ENCODE measurements at regions not wholly inside any gene's neighbourhood (a gene's known extent, or its start where the extent isn't known, plus 50 kb on each side); places are given as distances from the start of the nearest gene placed in this dataset.

GRCh38 chr18:39935598-39935997 lies 2019.4 kb upstream of the PIK3C3 start:
- Histone ChIP-seq H2BK5ac (ENCODE audit: low read depth, low read length) (no peak overlapping the region), H3K36me3 (ENCODE audit: control insufficient read depth in 2 of 4, insufficient read depth in 4 of 4, low read length in 3 of 4) (no peaks in the 10 kb centered on the region), H2BK12ac (ENCODE audit: low read depth, low read length) (no peak overlapping the region), H3K4me3 (ENCODE audit: extremely low read depth in 1 of 4, insufficient read depth in 2 of 4, low read depth in 3 of 4, low read length in 4 of 4) (no peak overlapping the region), H2AK5ac (ENCODE audit: low read depth, low read length) (no peak overlapping the region), H4K20me1 (replicated peaks in 1 of 2; ENCODE audit: control insufficient read depth in 1 of 2, insufficient read depth in 2 of 2, low read length in 2 of 2) (no peaks in the 10 kb centered on the region), H3K79me1 (ENCODE audit: low read depth, low read length) (no peaks in the 10 kb centered on the region), H4K8ac (ENCODE audit: extremely low read depth, insufficient read depth, low read length) (no peak overlapping the region), H3K27ac (ENCODE audit: low read depth, low read length) (no peak overlapping the region), H2BK20ac (ENCODE audit: low read length) (no peak overlapping the region), H3K18ac (ENCODE audit: extremely low read depth, low read length) (no peak overlapping the region), H3K9ac (replicated peaks in 1 of 4; ENCODE audit: extremely low read depth in 1 of 4, low read depth in 3 of 4, low read length in 3 of 4) (no peak overlapping the region), H3K4ac (replicated peaks; ENCODE audit: insufficient read length, low read depth, low read length) (no peak overlapping the region), H4K91ac (replicated peaks; ENCODE audit: insufficient read length, low read length) (no peak overlapping the region), H3K79me2 (ENCODE audit: control insufficient read depth in 1 of 2, insufficient read depth in 2 of 2, low read length in 2 of 2) (no peaks in the 10 kb centered on the region), H3K23ac (ENCODE audit: insufficient read length) (no peak overlapping the region), H4K5ac (ENCODE audit: insufficient read length, low read depth, low read length) (no peak overlapping the region), H2BK15ac (ENCODE audit: low read length) (no peak overlapping the region), H3K27me3 (replicated peaks in 1 of 4; ENCODE audit: control insufficient read depth in 3 of 4, extremely low read depth in 1 of 4, insufficient read depth in 3 of 4, low read length in 3 of 4) (no peaks in the 10 kb centered on the region), H3K56ac (replicated peaks; ENCODE audit: insufficient read length, low read depth, low read length) (no peak overlapping the region), H3K4me1 (replicated peaks in 1 of 4; ENCODE audit: control insufficient read depth in 3 of 4, insufficient read depth in 4 of 4, low read length in 3 of 4) (no peaks in the 10 kb centered on the region), H3K23me2 (ENCODE audit: low read depth, low read length) (no peaks in the 10 kb centered on the region), H2AFZ (ENCODE audit: low read length) (no peak overlapping the region), H3K4me2 (ENCODE audit: insufficient read depth in 1 of 2, low read depth in 2 of 2, low read length in 2 of 2) (no peak overlapping the region), H3K9me3 (ENCODE audit: insufficient read depth in 2 of 2, low read depth in 1 of 2, low read length in 1 of 2) (no peaks in the 10 kb centered on the region), H2BK120ac (replicated peaks; ENCODE audit: low read depth, low read length) (no peak overlapping the region), H3K14ac (ENCODE audit: insufficient read length) (no peak overlapping the region)
- ChIA-PET CTCF (ENCODE audit: partially characterized antibody) (no interaction called here), POLR2A (ENCODE audit: partially characterized antibody) (no interaction called here)
- FAIRE-seq (no peak), DNase-seq (ENCODE audit: low read depth in 1 of 2, low spot score in 2 of 2) (no peak)
- TF ChIP-seq HDAC6 (IDR thresholded peaks at IDR 0.05; ENCODE audit: low read depth, low read length) (no peak), ATF3 (IDR thresholded peaks at IDR 0.05; ENCODE audit: insufficient read depth, low read depth, low read length) (no peak), KDM4A (IDR thresholded peaks at IDR 0.05; ENCODE audit: low read depth, low read length, severe bottlenecking) (no peak), JUND (IDR thresholded peaks at IDR 0.05; ENCODE audit: low read length) (no peak), POU5F1 (IDR thresholded peaks at IDR 0.05; ENCODE audit: low read depth, low read length) (no peak)
- 85% methylated on average over 2 of the region's 2 CpGs; no CpG with 5 or more reads in 1 of the 2 experiments for WGBS, 2 experiments (ENCODE audit: extremely low coverage in 1 of 2, insufficient coverage in 1 of 2, insufficient read length in 1 of 2, insufficient replicate concordance in 2 of 2, low coverage in 1 of 2, low lambda C conversion rate in 2 of 2, missing lambda C conversion rate in 1 of 2)

All from H1 (cell line).